NCI-H187 treated with DMSO at 0.1 percent for 48 hours (cell line): ENCODE measurements at regions not wholly inside any gene's neighbourhood (a gene's known extent, or its start where the extent isn't known, plus 50 kb on each side); places are given as distances from the start of the nearest gene placed in this dataset.
"Not testable (repeated sequence)": the region's sequence is repeated elsewhere in the genome, so short reads cannot be mapped to it uniquely, and the experiment has no call there.

Experiments used
- DNase-seq: peaks from one replicate; lab custom pipeline; 2025; lab: John Stamatoyannopoulos, UW

DNA sequence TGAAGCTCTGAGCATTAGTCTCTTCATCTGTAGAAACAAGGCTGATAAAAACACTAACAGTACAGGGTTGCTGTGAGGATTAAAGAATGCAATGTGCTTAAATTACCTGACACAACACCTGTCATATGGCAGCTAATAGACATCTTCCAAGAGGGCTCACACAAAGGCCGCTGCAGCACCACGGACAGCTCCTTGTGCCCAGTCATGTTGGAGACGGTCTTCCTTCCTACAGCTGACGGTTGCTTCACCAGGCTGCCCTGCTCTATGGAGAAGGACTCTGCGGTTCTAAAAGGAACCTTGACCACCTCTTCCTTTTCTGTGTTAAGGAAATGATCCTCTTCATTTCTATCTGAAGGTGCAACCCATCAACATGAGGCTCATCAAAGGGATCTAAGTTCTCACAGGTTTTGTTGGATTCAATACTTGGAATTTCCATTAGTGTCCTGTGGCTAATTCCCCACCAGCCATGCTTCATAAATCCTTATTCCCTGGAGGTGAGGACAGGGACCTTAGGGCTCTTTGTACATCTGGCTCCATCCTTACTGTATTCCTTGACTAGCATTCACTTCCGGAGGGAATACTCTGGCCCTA lies 138.9 kb upstream of the CES5A start:
- no peak for DNase-seq

DNA sequence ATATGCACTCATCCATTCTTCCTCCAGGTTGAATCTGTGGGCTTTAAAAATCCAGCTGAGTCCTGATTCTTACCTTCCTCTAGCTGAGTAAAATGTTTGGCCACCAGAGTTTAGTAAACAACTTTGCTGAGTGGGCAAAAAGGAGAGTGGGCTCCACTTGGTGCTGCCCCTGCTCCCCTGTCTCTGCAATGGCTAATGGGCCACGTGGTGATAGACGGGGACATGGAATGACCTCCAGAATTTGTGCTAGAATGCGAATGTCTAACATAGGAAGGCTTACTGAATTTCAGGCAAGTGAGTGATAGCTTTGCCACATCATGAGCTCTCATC lies 137.3 kb upstream of the CES5A start:
- no peak for DNase-seq

GRCh38 chr16:56011808-56012481 lies 136.8 kb upstream of the CES5A start:
- DNase-seq: no peak

DNA sequence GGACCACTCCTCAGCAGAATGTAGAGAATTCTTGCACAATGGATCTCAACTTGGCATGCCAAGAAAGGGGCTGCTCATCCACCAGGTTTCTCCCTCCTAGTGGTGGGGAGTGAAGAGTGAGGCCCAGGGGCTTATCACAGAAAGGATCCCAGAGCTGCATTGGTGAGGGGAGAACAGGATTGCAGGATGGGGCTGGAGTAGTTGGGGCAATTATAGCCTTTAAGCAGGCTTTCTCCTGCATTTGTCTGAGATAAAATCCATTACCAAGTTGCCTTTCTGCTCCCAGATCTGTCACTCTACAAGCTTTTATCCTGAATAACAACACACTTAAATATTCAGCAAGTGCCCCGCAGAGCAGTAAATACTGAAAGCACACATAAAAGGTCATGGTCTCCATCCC lies 130.8 kb upstream of the CES5A start:
- DNase-seq: no peak

DNA sequence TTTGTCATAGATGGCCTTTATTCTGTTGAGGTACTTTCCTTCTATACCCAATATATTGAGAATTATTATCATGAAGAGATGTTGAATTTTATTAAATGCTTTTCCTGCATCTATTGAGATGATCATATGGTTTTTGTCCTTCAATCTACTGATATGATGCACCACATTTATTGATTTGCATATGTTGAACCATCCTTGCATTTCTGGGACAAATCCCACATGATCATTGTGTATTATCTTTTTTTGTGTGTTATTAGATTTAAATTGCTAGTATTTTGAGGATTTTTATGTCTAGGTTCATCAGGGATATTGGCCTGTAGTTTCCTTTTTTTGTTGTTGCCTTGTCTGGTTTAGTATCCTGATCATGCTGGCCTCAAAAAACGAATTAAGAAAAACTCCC lies 124.5 kb upstream of the CES5A start:
- no peak for DNase-seq

- DNase-seq: no peak
Measured at GRCh38 chr16:55993088-55993487, 117.9 kb upstream of the CES5A start.

DNA sequence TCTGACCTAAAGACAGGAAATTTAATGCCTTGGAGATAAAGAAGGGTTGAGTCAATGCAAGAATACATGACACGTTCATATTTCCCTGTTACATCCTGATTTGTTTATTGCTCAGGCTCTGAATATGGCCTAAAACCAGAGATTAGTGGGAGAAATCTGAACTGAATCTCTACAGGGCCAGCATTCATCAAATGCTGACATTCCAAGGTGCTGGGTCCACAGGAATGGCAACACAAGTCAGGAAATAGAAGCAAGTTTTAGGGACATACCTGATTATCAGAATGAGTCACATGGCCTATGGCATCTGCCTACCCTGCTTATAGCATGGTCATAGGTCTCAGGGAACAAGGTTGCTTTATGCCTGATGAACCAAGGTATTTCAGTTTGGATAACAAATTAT lies 117.4 kb upstream of the CES5A start:
- DNase-seq: no peak

- no peak for DNase-seq
Measured at GRCh38 chr16:55991843-55992242, 116.7 kb upstream of the CES5A start.

- no peak for DNase-seq
Measured at GRCh38 chr16:55989569-55989907, 114.4 kb upstream of the CES5A start.

GRCh38 chr16:55988850-55989568 lies 113.8 kb upstream of the CES5A start:
- DNase-seq: not testable (repeated sequence)

DNA sequence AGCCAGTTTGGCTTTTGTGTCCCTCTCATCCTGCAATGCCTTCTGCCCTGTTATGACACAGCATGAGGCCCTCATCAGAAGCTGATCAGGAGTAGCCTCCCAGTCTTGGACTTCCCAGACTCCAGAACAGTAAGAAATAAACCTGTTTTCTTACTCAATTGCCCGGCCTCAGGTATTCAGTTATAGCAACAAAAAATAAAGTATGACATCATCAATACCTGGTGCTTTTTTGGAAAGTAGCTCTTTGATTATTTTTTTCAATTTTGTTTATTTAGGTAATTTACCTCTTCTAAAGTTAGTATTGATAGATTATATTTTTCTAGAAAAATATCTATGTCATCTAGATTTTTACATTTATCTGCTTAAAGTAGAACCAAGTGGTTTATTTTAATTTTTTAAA lies 112.8 kb upstream of the CES5A start:
- DNase-seq: no peak

DNA sequence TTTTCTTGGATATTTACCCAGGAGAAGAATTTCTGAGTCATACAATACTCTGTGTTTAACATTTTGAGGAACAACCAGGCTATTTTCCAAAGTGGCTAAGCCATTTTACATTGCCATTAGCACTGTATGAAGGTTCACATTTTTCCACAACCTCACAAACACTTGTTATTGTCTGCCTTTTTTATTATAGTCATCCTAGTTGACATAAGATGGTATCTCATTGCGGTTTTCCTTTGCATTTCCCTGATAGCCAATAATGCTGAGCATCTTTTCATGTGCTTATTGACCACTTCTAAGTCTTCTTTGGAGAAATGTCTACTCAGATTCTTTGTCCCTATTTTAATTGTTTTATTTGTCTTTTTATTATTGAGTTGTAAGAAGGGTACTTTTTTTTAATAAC lies 107.4 kb upstream of the CES5A start:
- DNase-seq: no peak

DNA sequence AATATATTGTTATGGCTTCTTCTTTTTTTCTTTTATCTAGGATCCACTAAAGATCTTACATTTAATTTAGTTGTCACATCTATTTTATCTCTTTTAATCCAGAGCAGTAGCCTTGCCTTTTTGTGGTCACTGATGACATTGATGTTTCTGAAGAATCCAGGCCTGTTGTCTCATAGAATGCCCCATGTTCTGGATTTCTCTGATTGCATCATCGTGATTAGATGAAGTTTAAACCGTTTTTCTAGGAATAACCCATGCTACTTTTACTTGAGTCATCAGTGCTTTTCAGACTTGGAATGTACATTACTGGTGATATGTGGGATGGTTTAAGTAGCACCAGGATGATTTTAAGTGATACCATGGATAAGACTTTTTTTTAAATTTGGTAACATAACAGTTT lies 106.4 kb upstream of the CES5A start:
- no peak for DNase-seq

DNA sequence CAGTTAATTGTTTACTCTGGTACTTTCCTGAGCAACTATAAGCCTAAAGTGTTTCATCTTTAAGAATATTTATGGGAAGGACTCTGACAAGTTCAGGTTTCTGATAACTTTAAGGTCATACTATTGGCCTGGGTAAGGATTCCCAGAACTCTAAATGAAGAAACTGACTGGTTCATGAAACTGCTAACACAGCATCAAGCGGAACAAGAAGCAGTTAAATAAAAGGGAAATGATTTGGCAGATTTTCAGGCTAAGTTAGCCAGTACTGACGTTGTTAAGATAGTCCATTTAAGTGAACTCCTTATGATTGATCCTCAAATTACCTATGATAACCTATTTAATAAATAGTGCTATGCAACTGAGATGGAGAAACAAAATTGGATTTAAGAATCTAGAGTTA lies 101.6 kb upstream of the CES5A start:
- no peak for DNase-seq

GRCh38 chr16:55971447-55971846 lies 96.3 kb upstream of the CES5A start:
- no peak for DNase-seq

DNA sequence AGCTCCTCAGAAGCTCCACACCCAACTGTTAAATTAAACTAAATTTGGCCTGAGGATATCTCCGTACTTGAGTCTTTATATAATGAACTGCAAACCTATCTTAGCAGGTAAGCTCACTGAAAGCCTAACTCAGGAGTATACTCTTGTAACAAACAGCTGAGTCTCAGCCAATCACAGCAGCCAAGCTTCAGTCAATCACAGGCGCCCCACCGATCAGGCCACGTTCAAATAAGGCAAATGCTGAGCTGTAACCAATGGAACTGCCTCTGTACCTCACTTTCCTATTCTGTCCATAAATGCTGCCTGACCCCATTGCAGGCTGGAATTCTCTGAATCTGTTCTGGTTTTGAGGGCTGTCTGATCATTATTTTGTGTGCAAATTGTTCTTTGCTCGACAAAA lies 93.0 kb upstream of the CES5A start:
- no peak for DNase-seq

DNA sequence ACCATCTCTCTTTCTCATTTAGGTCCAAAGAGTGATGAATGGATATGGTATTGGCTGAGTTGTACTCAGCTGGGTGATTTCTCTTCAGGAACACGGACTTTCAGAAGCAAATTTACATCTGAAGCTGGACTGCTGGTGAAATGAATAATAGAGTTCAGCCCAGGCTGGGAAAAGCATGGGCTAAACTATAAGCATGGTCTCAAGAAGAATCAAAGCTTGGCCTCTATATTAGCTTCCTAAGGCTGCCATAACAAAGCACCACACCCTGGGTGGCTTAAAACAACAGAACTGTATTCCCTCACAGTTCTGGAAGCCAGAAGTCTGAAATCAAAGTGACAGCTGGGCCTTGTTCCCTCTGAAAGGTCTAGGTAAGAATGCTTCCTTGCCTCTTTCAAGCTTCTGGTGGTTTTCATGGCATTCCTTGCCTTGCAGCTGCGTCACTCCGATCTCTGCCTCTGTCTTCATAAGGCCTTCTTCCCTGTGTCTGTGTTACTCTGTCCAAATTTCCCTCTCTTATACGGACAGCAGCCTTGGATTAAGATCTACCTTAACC lies 89.8 kb upstream of the CES5A start:
- no peak for DNase-seq

DNA sequence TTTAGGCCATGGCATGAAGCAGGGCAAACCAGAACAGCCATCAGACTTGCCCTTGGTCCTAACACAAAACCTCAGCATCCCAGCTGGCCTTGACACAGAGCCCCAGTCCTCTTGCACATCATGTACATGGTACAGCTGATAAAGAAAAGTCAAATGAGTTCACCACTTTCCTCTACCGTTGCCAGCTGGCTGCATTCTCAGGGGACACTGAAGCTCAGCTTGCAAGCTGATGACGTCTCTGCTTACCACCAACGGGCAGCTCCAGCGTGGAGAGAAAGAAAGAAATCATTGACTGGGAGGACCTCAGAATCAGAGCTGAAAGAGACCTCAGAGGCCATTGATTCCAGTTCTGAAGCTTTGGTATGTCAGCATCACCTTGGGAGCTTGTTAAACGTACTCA lies 80.7 kb upstream of the CES5A start:
- no peak for DNase-seq

DNA sequence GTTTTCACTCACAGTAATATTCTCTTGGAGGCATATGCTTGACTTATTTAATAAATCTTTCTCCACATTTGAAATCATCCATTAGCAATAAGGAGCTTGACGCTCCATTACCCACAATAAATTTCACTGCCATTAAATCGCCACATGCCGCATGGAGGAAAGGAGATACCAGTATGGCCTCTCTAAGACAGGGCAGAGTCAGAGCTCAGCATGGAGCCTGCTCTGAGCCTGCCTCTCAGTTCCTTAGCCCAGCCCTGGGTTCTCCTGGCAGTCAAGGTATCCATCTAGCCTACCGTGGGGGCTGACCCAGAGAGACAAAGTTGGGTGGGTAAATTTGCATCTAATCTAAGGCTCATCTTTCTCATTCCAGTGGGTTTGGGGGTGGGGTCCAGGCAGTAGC lies 80.3 kb upstream of the CES5A start:
- DNase-seq: no peak

GRCh38 chr16:55954906-55955305 lies 79.7 kb upstream of the CES5A start:
- DNase-seq: no peak

DNA sequence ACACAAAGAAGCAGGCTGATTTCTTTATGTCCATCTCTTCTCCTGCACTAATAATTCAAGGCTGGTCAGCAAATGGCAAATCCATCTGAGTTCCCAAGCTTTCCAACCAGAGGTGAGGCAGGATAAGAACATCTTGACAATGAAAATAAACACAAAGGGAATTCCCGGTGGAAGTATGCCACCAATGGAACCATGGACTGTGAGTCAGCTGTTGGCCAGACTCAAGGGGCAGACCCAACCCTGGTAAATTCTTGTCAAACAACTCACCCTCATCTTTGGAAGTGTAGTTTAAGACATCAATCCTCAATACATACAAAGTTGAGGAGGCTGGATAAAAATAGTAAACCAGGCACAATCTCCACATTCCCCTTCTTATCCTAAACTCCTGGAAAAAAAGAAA lies 74.3 kb upstream of the CES5A start:
- no peak for DNase-seq

DNA sequence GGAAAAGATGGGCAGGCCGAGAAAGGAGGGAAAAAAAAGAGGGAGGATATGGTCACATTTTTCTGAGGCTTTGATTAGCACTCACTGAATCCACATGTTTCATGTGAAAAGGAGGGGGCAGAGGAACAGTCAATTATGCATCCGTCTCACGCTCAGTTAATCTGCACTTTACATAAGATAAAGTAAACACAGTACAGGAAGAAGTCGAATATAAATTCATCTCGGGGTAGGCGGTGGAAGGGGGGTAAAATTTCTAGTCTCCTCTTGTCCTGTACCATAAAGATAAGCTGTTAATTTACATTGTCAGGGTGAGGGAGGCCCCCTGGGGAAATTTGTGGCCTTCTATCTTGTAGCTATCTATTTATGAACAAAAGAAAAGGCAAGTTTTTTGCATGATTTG lies 73.1 kb upstream of the CES5A start:
- DNase-seq: no peak

- no peak for DNase-seq
Measured at GRCh38 chr16:55947366-55947765, 72.2 kb upstream of the CES5A start.

- DNase-seq: no peak
Measured at GRCh38 chr16:55944377-55944802, 69.2 kb upstream of the CES5A start.
